ENCODE measurements at regions not wholly inside any gene's neighbourhood (a gene's known extent, or its start where the extent isn't known, plus 50 kb on each side); places are given as distances from the start of the nearest gene placed in this dataset.
"Not testable (repeated sequence)": the region's sequence is repeated elsewhere in the genome, so short reads cannot be mapped to it uniquely, and the experiment has no call there.

DNA sequence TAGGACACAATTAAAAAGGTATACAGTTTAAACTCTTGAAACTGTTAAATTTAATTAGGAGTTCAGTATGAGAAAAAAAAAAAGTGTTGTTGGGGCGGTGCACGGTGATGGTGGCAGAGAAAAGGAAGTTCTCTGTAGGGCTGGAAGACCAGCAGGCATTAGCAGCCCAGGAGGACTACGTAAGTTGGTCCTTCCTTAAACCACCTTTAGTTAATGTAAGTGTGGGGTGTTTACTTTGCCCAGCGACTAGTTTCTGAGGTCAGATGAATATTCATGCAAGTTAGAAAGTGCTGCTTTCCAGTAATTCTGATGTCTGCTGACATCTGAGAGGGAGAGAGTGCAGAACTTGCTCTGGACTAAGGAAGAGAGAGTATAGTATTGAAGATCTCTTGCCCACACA is 54.9 kb downstream of the NKX2-1 start:
- no peak for DNase-seq

GRCh38 chr14:36462890-36463289 is 57.1 kb downstream of the NKX2-1 start:
- DNase-seq, result no peak

- no peak for DNase-seq
Observed at GRCh38 chr14:36455241-36455627, 64.8 kb downstream of the NKX2-1 start.

DNA sequence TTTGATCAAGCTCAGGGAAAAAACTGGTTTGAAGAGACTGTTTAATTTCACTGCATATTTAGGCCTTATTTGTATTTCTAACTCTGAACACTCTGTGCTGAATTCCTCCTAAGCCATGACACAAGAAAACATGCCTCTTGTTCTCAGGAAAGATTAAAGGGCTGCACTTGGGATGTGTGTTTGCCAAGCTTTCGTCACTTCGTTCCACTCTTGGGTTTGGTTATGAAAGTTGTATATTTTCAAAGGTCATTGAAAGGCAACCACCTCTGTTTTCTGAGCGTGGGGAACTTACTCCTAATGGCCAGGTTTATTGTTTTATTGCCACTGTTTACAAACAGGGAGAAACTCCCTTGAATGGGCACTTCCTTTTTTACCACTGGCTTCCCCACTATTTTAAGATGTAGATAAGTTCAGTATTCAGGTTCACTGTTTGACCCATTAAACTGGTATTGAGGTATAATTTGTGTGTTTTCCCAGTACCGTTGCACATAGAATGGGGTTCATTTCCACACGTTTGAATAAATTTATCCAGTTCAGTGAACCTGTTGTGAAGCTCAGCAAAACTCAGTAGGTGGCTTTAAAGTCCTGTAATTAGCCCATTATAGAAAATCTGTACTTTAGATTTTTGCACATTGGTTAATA is 65.3 kb downstream of the NKX2-1 start:
- no peak for DNase-seq

DNA sequence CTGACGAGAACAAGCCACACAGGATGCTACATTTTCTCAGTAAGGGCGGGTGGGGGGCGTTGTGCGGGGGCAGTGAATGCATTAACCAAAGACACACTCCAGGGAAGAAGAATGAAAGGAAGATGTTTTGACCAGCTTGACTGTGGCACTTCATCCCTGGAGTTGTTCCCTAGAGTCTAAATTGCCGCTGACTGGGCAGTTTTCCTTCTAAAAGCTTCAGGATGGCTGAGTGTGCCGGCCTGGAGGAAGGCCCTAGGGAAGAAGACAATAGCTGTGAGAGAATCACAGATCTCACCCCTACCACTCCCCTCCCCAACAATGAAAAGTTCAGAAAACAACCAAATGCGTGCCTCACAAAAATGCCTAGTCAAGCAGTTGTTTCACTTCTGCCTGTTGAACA is 67.2 kb downstream of the NKX2-1 start:
- DNase-seq, result no peak

DNA sequence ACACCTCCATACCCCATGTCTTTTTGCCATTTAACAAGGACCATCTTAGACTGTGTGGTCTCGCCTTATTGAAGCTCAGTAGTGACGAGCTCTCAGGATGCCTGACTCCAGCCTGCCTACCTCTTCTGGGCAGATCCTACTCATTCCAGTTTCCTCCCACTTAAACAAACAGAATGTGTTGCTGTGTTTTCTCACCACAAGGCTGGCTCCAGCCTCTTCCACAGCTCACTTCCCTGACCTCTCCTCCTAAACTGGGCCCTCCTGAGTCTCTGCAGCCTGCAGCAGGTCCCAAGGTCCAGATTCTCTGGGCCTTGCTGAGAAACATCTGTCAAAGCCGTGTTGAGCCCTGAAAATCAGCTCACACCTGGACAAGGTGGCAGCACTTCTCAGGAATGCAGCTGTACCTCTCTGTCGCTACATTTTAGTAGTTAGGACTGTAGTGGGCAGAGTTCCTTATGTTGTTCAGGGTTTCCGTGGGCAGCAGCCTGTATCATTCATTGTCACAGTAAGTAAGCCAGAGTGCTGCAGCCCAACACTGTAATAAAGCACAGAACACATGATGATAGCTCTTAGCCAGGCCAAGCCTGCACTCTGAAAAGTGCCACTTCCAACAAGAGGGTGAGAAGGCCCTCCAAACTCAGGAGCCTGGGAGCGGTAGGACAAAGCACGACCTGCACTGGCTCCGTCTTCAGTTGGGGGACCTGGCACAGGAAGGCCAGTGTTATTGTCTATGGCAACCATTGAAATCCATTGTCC is 68.5 kb downstream of the NKX2-1 start:
- no peak for DNase-seq

DNA sequence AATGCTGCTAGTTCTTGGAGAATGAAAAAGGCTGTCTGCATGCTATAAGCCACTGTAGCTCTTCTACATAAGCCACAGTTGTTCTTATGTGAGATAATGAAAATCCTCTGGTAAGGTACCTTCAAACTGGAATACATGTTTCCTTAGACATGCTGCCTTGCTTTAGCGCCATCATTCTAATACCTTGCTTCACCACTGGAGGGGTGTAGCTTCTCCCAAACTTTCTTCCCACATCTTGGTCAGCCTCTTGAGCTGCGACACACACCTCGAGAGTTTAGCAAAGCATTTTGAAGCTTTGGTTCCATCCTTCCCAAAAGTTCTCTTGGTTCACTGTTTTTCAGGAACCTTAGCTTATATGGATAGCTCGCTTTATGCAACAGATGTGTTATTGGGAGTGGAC is 69.5 kb downstream of the NKX2-1 start:
- no peak for DNase-seq

GRCh38 chr14:36449903-36450302 is 70.1 kb downstream of the NKX2-1 start:
- no peak for DNase-seq

GRCh38 chr14:36443374-36443773 is 76.7 kb downstream of the NKX2-1 start:
- DNase-seq, result no peak

DNA sequence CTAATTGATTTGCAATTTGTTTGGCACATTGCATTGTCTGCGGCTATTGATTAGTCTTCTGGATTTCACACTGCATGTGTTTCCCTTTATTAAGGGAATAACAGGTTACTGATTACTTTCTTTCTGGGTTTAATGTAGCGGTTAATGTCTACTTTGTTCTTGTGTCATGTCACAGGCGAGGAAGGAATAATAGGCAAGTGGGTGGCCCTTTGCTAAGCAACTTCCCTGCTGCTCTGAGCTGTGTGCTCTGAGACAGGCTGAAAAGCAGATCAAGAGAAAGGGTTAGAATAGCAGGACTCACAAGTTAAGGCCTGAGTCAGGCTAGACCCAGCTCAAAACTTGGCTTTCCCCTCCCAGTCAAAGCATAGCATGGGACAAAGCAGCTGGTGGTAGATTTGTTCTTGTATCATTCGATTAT is 77.2 kb downstream of the NKX2-1 start:
- DNase-seq, result no peak

DNA sequence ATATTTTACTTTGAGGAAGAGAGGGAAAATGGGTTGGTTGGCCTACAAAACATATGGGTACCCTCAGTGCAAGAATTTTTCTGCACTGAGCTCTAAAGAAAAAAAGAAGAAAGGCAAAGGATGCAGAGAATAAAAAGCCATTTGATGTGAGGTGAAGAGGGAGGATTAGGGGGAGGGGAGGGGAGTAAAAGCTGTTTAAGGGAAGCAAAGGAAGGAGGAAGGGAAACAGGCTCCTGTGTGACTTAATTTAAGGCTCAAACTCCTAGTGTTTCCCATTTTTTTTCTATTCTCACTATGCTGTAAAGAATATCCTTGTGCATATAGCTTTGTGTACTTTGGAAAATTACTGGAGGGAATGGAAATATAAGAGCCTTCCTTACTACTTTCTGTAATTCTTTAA is 78.7 kb downstream of the NKX2-1 start:
- no peak for DNase-seq

GRCh38 chr14:36439766-36440165 is 80.3 kb downstream of the NKX2-1 start:
- no peak for DNase-seq

DNA sequence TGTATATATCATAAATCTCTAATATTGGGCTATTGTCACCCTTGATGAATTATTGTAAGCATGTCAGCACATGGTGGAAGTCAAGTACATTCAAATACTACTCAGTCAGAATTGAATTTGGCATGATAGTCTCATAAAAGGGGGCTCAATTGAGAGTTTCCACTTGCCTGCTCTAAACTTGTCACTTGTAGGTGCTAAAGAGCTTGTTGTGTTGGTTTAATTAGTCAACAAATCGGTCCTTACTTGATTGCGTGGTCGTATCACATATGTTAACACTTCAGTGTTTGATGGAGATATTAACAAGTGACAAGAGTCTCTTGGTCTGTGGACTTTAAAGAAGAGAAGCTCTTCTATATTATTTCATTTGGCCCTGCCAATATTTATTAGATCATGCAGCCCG is 81.1 kb downstream of the NKX2-1 start:
- no peak for DNase-seq

DNA sequence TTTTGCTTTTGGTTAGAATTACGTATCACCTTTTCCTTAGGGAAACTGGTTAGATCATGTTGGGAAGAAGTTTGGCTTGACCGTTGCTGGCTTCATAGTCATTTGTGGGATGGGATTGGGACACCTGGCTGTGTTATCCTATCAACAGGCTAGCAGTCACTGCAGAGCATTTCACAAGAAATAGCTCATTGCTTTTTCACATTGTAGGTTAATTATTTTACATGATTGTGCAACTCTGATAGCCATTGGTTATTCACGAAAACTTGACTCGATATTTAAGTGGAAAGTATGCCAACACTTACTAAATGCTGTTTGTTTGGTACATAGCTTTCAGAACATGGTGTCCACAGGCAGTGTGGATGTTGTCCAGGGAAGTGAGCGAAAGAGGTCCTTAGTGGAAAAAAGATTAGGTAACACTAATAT is 89.4 kb downstream of the NKX2-1 start:
- DNase-seq, result no peak

GRCh38 chr14:36430169-36430568 is 89.9 kb downstream of the NKX2-1 start:
- no peak for DNase-seq

DNA sequence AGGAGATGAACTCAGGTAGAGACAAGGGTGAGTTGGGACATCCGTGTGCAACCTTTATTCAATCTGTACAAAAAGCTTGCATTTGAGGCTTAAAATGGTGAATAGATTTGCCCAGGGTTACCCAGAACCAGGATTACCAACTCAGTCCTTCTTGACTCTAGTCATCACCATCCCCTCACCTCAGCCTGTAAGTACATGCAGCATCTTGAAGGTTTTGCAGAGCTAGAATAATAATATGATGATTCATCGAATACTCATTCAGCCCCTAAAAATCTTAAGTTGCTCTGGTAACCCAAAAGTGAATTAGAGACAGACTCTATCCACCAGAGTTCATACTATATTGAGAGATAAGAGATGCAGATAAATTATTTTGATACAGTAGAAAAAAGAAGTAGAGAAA is 90.3 kb downstream of the NKX2-1 start:
- no peak for DNase-seq

GRCh38 chr14:36428350-36428749 is 91.7 kb downstream of the NKX2-1 start:
- DNase-seq, result no peak

GRCh38 chr14:36426836-36427235 is 93.2 kb downstream of the NKX2-1 start:
- no peak for DNase-seq

- DNase-seq, result no peak
Observed at GRCh38 chr14:36426113-36426512, 93.9 kb downstream of the NKX2-1 start.

DNA sequence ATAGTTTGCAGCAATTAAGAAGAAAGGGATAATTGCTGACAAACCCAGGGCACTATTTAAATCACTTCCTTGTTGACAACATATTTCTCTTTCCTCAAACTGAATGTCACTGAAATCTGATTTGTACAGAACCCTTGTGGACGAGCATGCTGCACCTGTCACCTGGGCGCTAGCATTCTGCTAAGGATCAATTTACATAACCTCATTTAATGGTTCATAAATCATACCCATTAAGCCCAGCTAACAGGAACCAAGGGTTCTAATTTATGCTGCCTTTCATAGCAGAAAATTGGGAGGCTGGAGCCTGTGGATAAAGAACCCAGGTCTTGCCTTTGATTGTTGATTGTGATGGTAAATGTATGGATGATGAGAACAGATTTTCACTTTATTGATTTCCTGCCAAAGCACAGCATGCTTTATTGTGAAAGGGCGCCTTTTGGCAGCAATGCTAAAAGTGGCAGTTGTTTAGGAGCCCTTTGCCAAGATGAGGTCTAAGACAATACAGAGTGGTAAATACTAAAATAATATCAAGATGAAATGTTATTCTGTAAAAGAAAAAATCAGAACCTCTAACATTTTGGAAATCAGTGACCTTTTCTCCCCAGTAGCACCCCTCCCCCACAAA is 95.4 kb downstream of the NKX2-1 start:
- DNase-seq, result no peak

DNA sequence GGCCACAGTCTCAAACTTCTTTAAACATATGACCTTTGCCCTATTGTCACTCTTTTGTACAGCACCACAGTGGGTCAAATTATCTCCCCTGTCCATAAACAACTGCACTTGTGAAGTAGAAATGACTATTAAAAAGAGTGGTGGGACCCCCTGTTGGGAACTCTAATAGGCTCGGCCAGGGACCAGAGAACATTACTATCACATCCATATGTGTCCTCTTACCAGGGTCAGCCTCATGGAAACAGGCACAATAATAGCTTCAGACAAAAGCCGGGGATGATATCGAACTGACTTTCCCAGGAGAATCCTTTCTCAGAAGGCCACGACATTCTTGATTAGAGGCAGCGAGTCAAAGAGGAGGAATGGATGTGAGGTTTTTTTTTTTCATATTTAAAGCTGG is 96.6 kb downstream of the NKX2-1 start:
- no peak for DNase-seq

GRCh38 chr14:36420149-36420687 is 99.8 kb upstream of the MBIP start:
- DNase-seq, result no peak

DNA sequence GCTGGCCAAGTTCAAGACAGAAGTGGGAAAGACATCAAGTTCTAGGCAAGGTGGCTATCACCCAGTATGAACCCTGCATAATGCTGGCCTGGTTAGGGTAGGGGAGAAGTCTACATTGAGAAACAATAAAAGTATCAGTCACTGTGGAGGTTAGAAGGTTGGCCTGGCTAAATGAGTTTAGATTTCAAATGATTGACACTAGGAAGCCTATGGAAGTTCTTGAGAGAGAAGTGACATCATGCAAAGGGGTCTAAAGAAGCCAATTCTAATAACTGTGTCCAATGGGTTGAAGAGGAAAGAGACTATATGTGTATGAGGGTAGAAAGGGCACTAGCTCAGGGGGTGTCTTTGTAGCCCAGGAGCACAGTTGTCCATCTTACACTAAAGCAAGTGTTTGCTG is 98.5 kb upstream of the MBIP start:
- no peak for DNase-seq

- not testable (repeated sequence) for DNase-seq
Observed at GRCh38 chr14:36411951-36412350, 91.5 kb upstream of the MBIP start.

Data from EL (cell line).